ENCODE measurements at regions not wholly inside any gene's neighbourhood (a gene's known extent, or its start where the extent isn't known, plus 50 kb on each side); places are given as distances from the start of the nearest gene placed in this dataset.
"Not testable (repeated sequence)": the region's sequence is repeated elsewhere in the genome, so short reads cannot be mapped to it uniquely, and the experiment has no call there.

GRCh38 chr2:44092519-44092918, 76.2 kb upstream of the PPM1B start:
- not testable (repeated sequence) for TF ChIP-seq CTCF (IDR thresholded peaks at IDR 0.05; ENCODE audit: low read length); EZH2 (IDR thresholded peaks at IDR 0.05; ENCODE audit: borderline replicate concordance, low read length)
